ENCODE measurements at regions not wholly inside any gene's neighbourhood (a gene's known extent, or its start where the extent isn't known, plus 50 kb on each side); places are given as distances from the start of the nearest gene placed in this dataset.

- no peak for TF ChIP-seq CTCF (conservative IDR thresholded peaks at IDR 0.05 in 1 of 2, IDR thresholded peaks at IDR 0.05 in 1 of 2; ENCODE audit: low read depth in 1 of 2, low read length in 2 of 2)
- no peak for TF ChIP-seq EZH2 (IDR thresholded peaks at IDR 0.05; ENCODE audit: low read length, missing control alignments)
- no peaks in the 10 kb centered on the region for H3K27me3 ChIP-seq (ENCODE audit: control insufficient read depth, insufficient read depth, low read length)
- H3K4me1 ChIP-seq (ENCODE audit: control insufficient read depth, extremely low read depth, insufficient read depth, low read length) = no peaks in the 10 kb centered on the region
- no peak for DNase-seq (ENCODE audit: low read depth in 2 of 2)
- H3K4me3 ChIP-seq (replicated peaks in 1 of 4; ENCODE audit: control extremely low read depth in 1 of 4, insufficient read depth in 1 of 4, low read depth in 3 of 4, low read length in 4 of 4) = no peak overlapping the region
- H3K9me3 ChIP-seq (ENCODE audit: control insufficient read depth, insufficient read depth, low read depth, low read length) = no peaks in the 10 kb centered on the region
- H3K79me2 ChIP-seq (ENCODE audit: control insufficient read depth, insufficient read depth, low read length) = no peaks in the 10 kb centered on the region
- no peak overlapping the region for H3K9ac ChIP-seq (ENCODE audit: insufficient read depth, low read length)
- no peak overlapping the region for H3K4me2 ChIP-seq (ENCODE audit: extremely low read depth, insufficient read depth, low read length)
- H4K20me1 ChIP-seq (ENCODE audit: control insufficient read depth, extremely low read depth, insufficient read depth, low read length) = no peaks in the 10 kb centered on the region
- H3K27ac ChIP-seq (ENCODE audit: insufficient read depth, low read length) = no peak overlapping the region
- no peak overlapping the region for H2AFZ ChIP-seq (ENCODE audit: low read length)
- H3K36me3 ChIP-seq (ENCODE audit: control insufficient read depth, insufficient read depth, low read length) = no peaks in the 10 kb centered on the region
Measured at GRCh38 chr7:142349670-142350405, 92.0 kb upstream of the PRSS58 start.

DNA sequence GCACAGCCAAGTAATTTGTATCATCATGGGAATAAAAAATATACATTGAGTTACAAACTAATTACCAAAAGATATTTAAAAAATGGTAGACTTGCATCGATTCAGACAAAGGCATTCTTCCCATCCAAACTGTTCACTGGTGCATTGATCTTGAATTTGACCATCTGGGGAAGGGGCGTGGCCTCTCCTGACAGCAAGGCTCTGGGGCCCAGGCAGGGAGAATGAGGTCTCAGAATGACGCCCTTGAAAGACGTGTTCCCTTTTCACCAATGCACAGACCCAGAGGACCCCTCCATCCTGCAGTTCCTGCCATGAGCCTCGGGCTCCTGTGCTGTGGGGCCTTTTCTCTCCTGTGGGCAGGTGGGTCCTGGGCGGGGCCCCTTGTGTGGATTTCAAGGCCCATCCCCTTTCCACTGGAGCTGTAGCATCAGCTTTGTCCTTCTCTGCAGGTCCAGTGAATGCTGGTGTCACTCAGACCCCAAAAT, 91.1 kb upstream of the PRSS58 start:
- Histone ChIP-seq H3K9me3 (ENCODE audit: control insufficient read depth, insufficient read depth, low read depth, low read length) (no peaks in the 10 kb centered on the region), H3K79me2 (ENCODE audit: control insufficient read depth, insufficient read depth, low read length) (no peaks in the 10 kb centered on the region), H3K36me3 (ENCODE audit: control insufficient read depth, insufficient read depth, low read length) (no peaks in the 10 kb centered on the region), H3K9ac (ENCODE audit: insufficient read depth, low read length) (no peak overlapping the region), H3K27ac (ENCODE audit: insufficient read depth, low read length) (no peak overlapping the region), H3K4me2 (ENCODE audit: extremely low read depth, insufficient read depth, low read length) (no peak overlapping the region), H3K27me3 (ENCODE audit: control insufficient read depth, insufficient read depth, low read length) (no peaks in the 10 kb centered on the region), H2AFZ (ENCODE audit: low read length) (no peak overlapping the region), H4K20me1 (ENCODE audit: control insufficient read depth, extremely low read depth, insufficient read depth, low read length) (no peaks in the 10 kb centered on the region), H3K4me3 (replicated peaks in 1 of 4; ENCODE audit: control extremely low read depth in 1 of 4, insufficient read depth in 1 of 4, low read depth in 3 of 4, low read length in 4 of 4) (no peak overlapping the region), H3K4me1 (ENCODE audit: control insufficient read depth, extremely low read depth, insufficient read depth, low read length) (no peaks in the 10 kb centered on the region)
- TF ChIP-seq CTCF (conservative IDR thresholded peaks at IDR 0.05 in 1 of 2, IDR thresholded peaks at IDR 0.05 in 1 of 2; ENCODE audit: low read depth in 1 of 2, low read length in 2 of 2) (no peak), EZH2 (IDR thresholded peaks at IDR 0.05; ENCODE audit: low read length, missing control alignments) (no peak)
- DNase-seq (ENCODE audit: low read depth in 2 of 2) = no peak

DNA sequence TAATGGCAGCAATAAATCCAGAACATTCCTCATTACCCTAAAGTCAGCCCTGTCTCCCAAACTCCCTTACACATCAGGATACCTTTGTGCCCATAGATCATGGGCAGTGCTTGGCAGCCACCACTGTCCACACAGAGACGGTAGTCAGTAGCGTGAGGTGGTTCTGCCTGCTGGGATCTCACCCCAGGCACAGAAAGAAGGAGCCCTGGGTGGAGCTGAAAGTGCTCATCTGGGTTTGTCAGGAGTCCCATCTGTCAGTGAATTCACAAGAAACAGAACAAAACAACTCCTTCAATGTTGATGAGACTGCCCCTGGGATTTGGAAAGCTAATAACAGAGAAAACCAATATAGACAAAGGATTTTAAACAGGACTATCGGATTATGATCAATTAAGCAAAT, 90.2 kb upstream of the PRSS58 start:
- TF ChIP-seq CTCF (conservative IDR thresholded peaks at IDR 0.05 in 1 of 2, IDR thresholded peaks at IDR 0.05 in 1 of 2; ENCODE audit: low read depth in 1 of 2, low read length in 2 of 2) = no peak
- TF ChIP-seq EZH2 (IDR thresholded peaks at IDR 0.05; ENCODE audit: low read length, missing control alignments) = no peak
- H3K27me3 ChIP-seq (ENCODE audit: control insufficient read depth, insufficient read depth, low read length) = no peaks in the 10 kb centered on the region
- H3K9ac ChIP-seq (ENCODE audit: insufficient read depth, low read length) = no peak overlapping the region
- H2AFZ ChIP-seq (ENCODE audit: low read length) = no peak overlapping the region
- H3K4me1 ChIP-seq (ENCODE audit: control insufficient read depth, extremely low read depth, insufficient read depth, low read length) = no peaks in the 10 kb centered on the region
- H3K9me3 ChIP-seq (ENCODE audit: control insufficient read depth, insufficient read depth, low read depth, low read length) = no peaks in the 10 kb centered on the region
- no peak overlapping the region for H3K27ac ChIP-seq (ENCODE audit: insufficient read depth, low read length)
- no peak for DNase-seq (ENCODE audit: low read depth in 2 of 2)
- no peaks in the 10 kb centered on the region for H3K79me2 ChIP-seq (ENCODE audit: control insufficient read depth, insufficient read depth, low read length)
- H3K4me3 ChIP-seq (replicated peaks in 1 of 4; ENCODE audit: control extremely low read depth in 1 of 4, insufficient read depth in 1 of 4, low read depth in 3 of 4, low read length in 4 of 4) = no peak overlapping the region
- H3K4me2 ChIP-seq (ENCODE audit: extremely low read depth, insufficient read depth, low read length) = no peak overlapping the region
- no peaks in the 10 kb centered on the region for H3K36me3 ChIP-seq (ENCODE audit: control insufficient read depth, insufficient read depth, low read length)
- H4K20me1 ChIP-seq (ENCODE audit: control insufficient read depth, extremely low read depth, insufficient read depth, low read length) = no peaks in the 10 kb centered on the region
